ENCODE measurements at regions not wholly inside any gene's neighbourhood (a gene's known extent, or its start where the extent isn't known, plus 50 kb on each side); places are given as distances from the start of the nearest gene placed in this dataset.

DNA sequence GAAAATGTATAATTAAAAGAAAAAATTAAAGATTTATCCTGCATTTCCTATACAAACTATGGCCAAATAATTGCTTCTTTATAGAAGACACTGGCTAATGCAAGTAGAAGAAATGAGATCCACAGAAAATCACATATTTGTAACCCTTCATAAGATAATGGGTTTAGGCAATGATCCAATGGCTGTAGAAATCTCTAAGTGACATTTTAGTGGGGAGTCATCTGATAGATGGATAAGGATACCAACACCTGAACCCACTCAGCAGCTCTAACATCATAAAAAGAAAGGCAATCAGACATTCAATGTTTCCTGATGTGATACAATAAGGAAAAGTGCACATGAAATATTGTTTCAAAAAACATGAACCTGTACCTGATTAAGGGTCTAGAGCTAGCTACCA is 297.5 kb downstream of the CXCL12 start:
- no peak for DNase-seq

DNA sequence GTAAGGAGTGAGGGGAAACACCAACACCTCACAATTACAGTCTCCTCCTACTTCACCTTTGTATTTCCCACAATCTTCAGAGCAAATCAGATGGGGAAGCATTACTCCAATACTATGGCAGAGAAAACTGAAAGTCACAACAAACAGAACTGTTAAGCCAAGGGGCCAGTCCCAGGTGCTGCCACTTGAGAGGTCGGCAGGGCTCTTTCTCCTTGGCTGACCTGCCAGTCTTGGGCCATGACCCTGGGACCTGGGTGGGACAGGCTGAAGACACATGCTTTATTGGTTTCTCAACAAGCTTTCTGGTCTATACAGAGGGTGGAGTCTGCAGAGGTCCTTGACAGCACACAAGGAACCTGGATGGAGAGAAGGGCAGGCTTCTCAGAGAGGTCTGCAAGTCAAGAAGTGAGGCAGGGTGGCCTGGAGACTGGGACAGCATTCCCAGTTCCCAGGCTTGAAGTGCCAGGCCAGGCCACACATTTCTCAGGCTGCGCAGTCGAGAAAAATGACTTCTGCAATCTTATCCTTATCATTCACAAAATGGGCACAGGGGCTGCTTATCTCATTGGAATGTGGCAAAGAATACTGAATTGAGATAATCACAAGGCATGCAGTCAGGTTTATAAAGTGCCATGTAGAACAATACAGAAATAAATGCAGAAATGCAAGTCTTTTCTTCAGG is 301.0 kb downstream of the CXCL12 start:
- no peak for DNase-seq

DNA sequence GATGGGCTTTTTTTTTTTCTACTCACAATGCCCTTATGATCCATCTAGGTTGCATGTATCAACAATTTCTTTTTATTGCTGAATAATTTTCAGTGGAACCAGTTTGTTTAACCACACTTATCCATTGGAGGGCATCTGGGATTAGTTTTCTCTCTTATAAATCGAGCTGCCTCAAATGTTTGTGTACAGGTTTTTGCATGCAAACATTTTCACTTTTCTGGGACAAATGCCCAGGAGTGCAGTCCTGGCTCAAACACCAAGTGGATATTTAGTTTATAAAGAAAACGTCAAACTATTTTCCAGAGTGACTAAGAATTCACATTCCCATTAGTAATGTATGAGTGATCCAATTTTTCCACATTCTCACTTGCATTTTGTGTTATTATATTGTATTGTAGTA is 313.4 kb downstream of the CXCL12 start:
- no peak for DNase-seq

DNA sequence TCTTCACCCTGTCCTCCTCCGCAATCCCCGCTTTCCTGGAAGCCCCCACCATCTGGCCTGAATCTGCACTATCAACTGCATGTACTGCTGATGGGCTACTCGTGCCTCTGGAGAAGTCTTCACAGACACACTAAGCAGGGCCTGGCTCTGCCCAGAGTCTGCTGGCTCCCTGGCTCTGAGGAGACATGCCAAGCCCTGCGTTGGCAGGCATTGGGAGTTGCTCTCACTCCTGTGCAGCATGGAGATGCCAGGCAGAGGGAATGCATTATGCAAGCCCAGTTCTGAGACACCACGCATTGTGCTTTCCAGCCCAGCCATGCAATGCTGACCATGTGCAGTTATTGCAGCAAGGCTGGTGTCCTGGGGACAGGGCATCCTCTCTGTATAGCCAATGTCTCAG is 314.6 kb downstream of the CXCL12 start:
- no peak for DNase-seq

DNA sequence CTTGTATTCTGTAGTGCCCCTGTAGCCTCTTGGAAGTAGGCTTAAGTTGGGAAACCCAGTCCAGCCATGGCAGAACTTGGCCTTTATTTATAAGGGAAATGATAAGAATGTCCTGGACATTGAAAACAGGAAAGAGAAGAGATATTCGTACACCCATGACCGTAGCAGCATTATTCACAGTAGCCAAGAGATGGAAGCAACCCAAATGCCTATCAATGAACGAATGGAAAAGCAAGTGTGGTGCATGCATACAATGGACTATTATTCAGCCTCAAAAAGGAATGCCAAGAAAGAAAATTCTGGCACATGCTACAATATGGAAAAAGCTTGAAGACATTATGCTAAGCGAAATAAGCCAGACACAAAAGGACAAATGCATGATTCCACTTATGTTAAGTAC is 315.3 kb downstream of the CXCL12 start:
- DNase-seq = no peak

DNA sequence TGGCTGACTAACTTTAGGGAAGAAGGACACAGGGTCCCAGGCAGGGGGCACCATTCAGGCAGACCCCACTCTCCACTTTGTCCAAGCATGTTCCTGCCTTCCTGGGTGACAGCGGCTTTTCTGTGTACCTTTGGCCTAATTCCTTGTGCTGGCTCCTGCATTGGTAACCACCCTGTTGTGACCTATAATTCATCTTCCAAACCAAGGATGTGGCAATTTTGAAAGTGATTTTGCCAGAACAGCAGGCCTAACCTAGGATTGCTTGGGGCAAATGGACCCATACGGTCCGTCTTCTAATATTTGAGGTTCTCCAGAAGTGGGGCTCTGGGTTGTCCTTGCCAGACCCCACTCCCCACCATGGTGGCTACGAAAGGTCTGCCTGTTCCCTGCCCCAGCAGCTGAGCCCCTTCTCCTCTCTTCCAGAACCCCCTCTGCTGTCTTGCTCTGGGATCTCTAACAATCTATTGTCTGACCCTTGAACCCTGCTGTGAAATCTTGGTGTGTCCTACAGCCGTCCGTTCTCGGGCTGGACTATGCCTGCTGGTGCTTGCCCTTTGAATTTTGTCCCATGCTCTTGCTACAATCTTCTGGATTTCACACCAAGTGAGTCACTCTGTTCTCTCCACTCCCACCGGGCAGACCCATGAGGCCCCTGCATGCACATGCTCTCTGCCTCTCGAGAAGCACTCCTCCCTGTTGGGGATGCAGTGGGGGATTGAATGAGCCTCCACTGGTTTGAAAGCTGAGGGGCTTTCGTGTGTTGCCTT is 316.0 kb downstream of the CXCL12 start:
- DNase-seq = no peak

DNA sequence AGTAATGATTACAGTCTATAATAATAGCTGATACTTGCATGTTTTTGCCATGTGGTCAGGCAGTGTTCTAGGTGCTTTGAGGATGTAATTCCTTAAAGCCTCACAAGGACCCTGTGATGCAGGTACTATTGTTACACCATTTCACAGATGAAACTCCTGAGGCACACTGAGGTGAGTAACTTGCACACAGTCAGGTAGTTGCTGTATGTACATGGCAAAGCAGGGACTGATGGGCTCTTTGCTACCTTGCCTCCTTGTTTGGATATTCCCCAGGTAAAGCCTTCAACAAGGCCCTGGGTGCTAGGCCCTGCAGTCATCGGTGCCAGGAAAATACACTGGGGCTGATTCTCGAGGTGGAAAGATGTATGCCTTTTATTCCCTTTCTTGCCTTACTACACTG is 317.5 kb downstream of the CXCL12 start:
- DNase-seq = no peak

DNA sequence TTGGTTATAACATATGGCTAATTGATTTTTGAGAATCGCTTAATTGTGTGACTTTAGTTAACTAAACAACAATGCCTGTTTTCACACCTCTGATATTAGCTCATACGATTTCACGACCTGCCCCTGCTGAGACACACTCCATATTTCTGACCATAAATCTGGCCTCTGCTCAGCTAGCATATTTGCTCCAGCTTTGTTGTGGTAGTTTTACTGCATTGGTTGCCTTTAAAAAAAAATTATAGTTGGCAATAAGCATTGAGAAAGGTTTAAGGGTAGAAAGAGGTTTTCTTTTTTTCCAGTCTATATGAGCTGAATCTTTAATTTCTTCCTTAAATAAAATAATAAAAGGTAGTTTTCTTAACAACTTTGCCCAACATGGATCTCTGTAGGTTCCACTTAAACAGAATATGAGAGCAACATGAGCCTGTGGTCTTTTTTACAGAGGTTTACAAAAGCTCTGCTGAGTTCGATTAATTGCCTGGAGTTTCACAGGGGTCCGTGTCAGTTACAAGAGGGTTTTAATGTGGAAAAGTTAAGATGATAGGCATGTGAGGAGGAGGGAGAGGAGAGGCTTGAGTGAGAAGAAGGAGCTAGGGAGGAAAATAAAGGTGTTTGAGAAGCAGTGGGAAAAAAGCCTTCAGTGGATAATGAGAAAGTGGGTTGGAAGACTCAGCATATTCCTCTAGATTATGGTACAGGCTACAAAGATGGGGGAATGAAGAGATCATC is 318.2 kb downstream of the CXCL12 start:
- DNase-seq = no peak

DNA sequence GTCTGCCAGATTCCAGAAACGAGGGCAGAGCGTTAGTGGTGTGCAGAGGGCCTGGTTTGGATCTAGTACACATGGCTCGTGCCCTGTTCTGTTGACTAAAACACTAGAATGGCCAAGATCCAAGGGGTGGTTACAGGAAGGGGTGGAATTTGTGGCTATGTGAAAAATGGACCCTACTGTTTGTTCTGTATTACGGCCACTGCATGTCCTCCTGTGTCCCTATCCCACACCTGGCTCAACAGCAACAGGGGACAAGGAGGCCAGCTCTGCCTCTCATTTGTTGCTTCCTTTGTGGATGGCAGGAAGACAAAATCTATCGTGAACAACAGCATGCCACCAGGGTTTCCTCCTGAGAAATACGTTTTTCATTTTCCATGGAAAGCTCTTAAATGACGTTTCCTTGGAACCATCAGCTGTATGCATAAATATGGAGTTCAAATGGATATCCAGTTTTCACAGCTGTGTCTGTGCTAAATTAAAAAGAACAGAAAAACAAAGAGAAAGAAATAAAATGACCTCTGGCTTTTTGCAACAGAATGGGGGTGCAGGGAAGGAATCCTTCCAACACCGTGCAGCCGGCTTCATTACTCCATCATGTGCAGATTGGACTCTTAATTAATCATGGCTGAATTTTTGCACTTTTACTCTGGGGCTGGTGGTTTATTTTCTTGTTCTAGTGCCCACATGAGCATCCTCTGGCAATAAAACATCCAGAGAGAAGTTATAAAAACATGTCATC is 318.9 kb downstream of the CXCL12 start:
- DNase-seq = no peak

DNA sequence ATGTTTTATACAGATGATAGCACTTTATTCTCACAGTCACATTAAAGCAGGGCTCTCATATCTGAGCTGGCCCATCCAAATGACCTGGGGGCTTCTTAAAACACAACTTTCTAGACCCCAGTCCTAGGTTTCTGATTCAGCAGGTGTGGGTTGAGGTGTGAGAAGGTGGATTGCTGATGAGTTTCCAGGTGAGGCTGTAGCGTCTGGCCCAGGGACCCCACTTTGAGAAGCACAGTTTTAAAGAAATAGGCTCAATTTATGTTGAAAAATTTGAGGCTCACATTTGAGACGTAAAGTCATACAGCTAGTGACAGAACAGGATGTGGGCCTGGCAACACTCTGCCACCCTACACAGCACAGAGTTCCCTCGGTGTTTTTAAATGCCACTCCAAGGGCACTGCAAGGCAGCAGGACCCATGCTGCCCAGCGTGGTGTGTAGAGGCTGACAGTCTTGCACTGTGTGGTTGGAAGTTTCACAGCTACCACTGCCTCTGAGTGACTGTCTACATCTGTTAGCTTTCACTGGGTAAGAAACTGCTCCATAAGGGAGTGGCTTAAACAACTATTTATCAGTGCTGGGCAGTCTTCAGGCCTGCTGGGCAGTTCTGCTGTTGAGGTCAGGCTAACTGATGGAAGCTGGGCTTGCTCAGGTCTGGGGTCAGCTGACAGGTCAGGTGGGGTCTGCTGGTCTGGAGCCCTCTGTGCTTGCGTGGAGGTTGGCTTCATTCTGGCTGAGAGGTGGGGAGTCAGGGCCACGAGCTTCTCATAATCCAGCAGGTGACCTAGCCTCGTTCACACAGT is 319.7 kb downstream of the CXCL12 start:
- DNase-seq = no peak

DNA sequence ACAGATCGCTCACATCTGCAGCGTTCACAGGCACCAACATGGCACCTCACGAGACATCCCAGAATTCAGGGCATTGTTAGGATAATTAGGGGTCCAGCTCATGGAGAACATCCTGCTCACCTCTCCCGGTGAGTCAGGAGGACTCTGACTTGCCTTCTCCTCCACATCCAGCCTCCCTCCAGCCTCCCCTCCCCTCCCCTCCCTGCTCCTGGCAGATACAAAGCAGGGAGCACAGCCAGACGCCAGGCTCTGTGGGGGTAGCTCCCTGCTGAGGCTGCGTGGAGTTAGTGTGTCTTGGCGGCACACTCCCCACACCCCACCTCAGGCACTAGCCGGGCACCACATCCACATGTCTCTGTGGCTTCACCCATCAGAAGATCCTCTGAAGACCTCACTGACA is 320.6 kb downstream of the CXCL12 start:
- DNase-seq = no peak

DNA sequence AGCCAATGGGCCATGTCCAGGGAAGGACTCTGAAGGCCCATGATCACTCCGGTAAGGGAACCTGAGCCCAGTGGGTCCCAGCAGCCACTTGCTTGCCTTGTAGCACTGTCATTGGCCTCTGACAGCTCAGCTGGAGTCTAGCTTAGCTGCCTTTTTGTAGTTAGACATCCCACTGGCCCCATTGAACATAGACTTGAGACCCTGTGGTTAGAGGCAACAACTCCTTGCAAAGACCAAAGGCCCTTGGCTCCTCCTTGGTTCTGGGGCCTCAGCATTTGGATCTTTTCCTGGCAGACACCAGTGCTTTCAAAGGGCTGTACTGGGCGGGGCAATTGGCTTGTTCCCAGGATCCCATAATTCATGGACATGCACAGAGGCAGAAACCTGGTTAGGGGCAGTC is 321.2 kb downstream of the CXCL12 start:
- no peak for DNase-seq

DNA sequence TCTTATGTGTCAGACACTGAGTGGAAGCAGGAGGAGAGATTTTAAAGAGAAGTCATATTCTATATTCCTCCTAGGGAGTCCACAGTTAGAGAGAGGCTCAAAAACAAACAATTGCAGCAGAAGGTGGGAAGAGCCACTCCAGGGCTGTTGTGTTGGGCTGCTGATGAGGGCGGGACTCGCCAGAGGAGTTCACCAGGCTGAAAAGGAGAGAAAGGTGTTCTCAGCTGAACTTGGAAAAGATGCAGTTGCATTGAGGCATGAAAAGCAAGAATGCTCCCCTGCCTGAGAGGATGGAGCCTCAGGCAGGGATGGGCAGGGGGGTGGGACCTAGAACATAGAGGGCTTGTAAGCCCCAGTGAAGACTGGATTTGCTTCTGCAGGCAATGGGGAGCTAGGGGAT is 324.2 kb downstream of the CXCL12 start:
- DNase-seq = no peak

DNA sequence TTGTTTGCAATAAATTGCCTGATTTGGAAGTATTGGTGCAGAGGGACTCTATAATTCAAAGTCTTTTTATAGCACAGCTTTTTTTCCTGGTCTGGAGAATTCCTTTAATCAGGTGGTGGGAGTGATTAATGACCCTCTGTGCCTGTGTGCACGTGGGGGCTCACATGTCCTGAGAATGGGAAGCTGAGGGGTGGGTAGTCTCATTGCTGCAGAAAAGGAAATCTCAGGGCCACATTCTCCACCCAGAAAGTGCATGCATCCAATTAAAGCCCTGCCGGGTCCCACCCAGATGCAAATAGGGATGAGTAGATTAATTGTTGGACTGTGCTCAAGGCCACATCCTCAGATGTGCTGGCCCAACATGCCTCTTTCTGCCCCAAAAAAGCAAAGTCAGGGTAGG is 324.7 kb downstream of the CXCL12 start:
- DNase-seq = no peak

DNA sequence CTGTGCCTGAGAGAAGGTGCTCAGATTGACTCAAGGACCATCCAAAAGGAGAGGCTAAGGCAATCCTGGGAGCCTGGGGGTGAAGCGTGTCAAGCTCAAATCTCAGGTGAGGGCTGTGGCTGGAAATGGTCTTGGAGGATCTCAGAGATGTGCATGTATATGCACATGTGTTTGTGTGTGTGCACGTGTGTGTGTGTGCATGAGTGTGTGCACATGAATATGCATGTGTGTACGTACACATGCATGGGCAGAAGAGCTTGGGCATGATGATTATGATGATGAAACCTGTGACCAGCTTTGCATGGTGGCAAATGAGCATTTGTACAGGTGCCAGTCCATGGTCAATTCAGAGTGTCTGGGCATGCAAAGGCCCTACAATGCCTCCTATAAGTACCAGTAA is 326.6 kb downstream of the CXCL12 start:
- DNase-seq = no peak

DNA sequence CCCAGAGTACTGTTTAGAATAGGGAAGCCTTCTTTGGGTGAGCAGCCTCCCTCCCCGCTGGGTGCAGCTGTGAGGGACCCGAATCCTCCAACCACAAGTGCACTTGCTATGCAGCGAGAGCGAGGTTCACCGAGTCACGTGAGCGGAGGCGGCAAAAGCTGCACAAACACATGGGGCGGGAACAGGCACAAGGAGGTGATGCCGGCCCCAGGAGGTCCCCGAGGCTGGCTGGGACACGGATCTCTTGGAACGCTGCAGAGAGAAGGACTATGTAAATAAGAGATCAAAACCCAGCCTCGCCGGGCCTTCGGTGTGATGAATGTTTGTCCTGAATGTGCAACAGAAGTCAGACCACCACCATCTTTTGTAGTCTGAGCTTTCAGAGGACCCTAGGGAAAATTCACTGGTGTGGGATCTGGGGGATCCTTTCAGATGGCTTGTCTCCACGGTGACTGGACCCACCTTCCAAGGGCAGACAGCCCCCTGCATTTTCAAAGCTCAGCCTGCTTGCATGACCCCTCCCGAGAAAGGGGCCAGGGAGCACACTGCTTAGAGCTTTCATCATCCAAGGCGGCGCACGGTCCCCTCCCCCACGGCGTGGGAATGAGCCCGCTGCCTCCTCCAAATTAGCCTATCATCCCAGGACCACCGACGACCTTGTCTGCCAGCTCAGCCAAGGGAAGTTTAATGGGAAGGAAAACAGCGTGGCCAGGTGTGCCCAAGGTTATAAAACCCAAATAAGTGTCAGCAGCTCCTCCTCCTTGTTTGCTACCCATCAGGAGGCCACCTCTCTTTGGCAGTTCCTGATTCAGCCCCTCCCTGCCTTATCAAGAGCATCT is 327.7 kb downstream of the CXCL12 start:
- DNase-seq = no peak

DNA sequence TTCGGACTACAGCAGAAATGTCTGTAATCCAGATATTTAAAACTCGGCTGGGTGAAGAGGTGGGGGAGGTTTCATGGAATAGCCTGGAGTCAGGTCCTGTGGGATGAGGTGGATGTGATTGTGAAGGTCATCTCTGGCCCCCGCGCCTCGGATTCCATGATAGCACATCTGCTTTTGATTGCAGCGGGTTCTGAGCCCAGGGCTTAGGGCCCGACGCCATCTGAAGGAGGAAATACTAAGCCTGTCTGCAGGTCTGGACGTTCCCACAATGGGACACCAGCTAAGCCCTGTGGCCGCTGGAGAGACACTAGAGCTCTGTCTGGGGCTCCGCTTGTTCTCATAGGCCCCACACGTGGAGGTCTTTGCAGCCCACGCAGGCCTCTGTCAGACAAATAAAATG is 328.7 kb downstream of the CXCL12 start:
- DNase-seq = no peak

DNA sequence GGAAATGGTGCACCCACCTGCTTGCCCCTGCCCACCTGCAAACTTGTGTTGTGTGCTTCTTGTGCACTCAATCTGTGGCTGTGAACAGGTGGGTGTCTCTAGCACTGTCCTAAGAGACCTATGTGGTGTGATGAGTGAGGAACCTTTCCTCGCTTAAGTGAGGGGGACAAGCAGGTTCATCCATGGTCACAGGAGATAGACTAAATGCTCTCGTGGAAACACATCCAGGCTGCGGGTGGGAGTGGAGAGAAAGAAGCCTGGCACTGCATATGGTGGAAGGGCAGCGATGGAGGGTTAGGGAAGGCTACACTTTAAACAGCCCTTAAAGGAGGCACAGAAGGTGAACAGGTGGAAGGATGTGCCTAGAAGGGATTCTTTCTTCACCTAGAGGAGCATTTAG is 330.9 kb downstream of the CXCL12 start:
- DNase-seq = no peak

DNA sequence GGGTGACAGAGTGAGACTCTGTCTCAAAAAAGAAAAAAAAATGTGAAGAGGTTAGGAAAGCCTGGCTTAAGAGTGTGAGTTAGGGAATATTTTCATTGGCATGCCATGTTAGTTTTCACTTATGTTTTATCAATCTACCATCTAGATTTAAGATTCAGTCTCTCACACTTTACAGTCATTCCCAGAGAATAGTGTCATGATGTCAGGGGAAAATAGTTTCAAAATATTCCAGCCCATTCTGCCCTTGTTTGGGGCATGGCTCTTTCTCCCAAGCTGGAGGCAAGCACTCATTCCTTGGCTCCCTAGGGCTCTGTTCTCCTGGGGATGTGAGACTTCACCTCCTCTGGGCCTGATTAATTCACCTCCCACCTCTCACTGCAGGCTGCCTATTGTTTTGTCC is 331.5 kb downstream of the CXCL12 start:
- DNase-seq = no peak

DNA sequence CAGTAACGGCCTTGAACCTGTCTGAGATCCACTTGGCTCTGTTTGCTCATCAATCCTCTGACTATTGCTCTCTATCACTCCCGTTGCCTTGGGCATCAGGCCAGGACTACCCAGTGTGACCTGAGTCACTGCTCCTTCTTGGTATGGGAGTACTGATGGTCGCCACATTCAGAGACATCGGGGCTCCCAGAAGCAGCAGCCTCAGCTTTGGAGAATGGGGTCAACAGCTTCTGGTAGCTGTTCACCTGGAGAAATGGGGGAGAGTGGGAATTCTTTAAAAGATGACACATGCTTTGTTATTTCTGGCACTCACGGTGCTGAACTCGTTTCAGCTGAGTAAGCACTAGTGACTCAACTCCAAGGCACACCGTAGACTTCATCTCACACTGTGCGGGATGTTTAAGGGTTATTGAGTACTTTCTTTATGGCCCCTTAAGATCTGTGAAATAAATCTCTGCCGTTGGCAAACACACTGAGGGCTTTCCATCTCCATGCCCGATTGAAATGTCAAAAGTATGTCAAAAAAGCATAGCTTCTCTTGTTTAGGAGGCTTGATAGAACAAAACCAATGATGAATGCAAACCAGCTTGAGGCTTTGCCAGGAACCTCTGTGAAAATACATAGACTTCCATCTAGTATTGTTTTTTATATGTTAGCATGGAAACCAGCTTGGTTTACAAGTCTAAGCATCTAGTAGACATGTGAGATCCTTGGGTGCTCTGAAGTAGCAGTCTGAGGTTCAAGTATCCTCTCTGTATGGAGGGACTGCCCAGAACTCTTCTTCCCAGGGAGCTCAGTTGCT is 333.1 kb downstream of the CXCL12 start:
- DNase-seq = no peak

DNA sequence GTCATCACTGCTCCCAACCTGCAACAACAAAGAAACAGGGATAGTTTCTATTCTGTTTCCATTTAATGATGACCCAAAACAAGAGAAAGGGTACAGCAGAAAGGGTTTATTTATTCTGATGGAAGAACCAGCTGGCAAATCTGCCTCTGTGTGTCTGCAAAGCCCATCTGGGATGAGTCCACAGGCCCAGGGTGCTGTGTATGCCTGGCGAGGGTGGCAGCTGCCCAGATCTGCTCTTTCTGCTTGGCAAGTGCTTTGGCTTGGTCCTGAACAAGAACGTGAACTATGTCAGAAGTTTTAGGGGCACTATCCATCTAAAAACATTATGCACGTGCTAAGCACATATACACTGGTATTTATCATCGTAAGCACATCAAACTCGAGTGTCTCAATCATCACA is 333.8 kb downstream of the CXCL12 start:
- DNase-seq = no peak

Measured in activated CD8-positive, alpha-beta memory T cell treated with anti-CD3 and anti-CD28 coated beads, Interleukin-2, amount 50 U/mL, for 4 hours (primary cell).